GM18508 (cell line): ENCODE measurements at regions not wholly inside any gene's neighbourhood (a gene's known extent, or its start where the extent isn't known, plus 50 kb on each side); places are given as distances from the start of the nearest gene placed in this dataset.
A peak's percentile ranks its signal among the peaks of the same experiment; 100 is the strongest.

Source experiments
- ATAC-seq: cut with Tn5 transposase; IDR thresholded peaks from one replicate; pipeline ENCODE4 v1.9.1; 2021; ENCODE audit warnings: moderate number of reproducible peaks; ENCODE audit not compliant: insufficient read depth, unreplicated experiment

GRCh38 chr7:84822941-84823510, 363.8 kb downstream of the SEMA3D start:
- no peak for ATAC-seq

- ATAC-seq, result no peak
Observed at GRCh38 chr7:84821671-84822534, 365.0 kb downstream of the SEMA3D start.

GRCh38 chr7:84820481-84820880, 366.4 kb downstream of the SEMA3D start:
- no peak for ATAC-seq

- no peak for ATAC-seq
Observed at GRCh38 chr7:84817016-84817415, 369.8 kb downstream of the SEMA3D start.

GRCh38 chr7:84813376-84813775, 373.5 kb downstream of the SEMA3D start:
- ATAC-seq, result no peak

GRCh38 chr7:84812021-84812420, 374.8 kb downstream of the SEMA3D start:
- ATAC-seq, result no peak

- no peak for ATAC-seq
Observed at GRCh38 chr7:84811362-84811761, 375.5 kb downstream of the SEMA3D start.

GRCh38 chr7:84809877-84810276, 377.0 kb downstream of the SEMA3D start:
- no peak for ATAC-seq

GRCh38 chr7:84803979-84804378, 382.9 kb downstream of the SEMA3D start:
- ATAC-seq, result no peak

GRCh38 chr7:84801396-84801795, 385.5 kb downstream of the SEMA3D start:
- no peak for ATAC-seq

GRCh38 chr7:84800846-84801245, 386.0 kb downstream of the SEMA3D start:
- ATAC-seq, result no peak

GRCh38 chr7:84799106-84799505, 387.8 kb downstream of the SEMA3D start:
- no peak for ATAC-seq

GRCh38 chr7:84792231-84792893, 394.5 kb downstream of the SEMA3D start:
- peak; percentile 59 for ATAC-seq

GRCh38 chr7:84790882-84791281, 396.0 kb downstream of the SEMA3D start:
- ATAC-seq, result no peak

- no peak for ATAC-seq
Observed at GRCh38 chr7:84786073-84786472, 400.8 kb downstream of the SEMA3D start.

- no peak for ATAC-seq
Observed at GRCh38 chr7:84784450-84784849, 402.4 kb downstream of the SEMA3D start.

GRCh38 chr7:84783141-84783778, 403.6 kb downstream of the SEMA3D start:
- ATAC-seq, result no peak

GRCh38 chr7:84781838-84782237, 405.0 kb downstream of the SEMA3D start:
- no peak for ATAC-seq

- ATAC-seq, result no peak
Observed at GRCh38 chr7:84780158-84781124, 406.4 kb downstream of the SEMA3D start.

- no peak for ATAC-seq
Observed at GRCh38 chr7:84757761-84758160, 429.1 kb downstream of the SEMA3D start.
